ENCODE measurements at regions not wholly inside any gene's neighbourhood (a gene's known extent, or its start where the extent isn't known, plus 50 kb on each side); places are given as distances from the start of the nearest gene placed in this dataset.

DNA sequence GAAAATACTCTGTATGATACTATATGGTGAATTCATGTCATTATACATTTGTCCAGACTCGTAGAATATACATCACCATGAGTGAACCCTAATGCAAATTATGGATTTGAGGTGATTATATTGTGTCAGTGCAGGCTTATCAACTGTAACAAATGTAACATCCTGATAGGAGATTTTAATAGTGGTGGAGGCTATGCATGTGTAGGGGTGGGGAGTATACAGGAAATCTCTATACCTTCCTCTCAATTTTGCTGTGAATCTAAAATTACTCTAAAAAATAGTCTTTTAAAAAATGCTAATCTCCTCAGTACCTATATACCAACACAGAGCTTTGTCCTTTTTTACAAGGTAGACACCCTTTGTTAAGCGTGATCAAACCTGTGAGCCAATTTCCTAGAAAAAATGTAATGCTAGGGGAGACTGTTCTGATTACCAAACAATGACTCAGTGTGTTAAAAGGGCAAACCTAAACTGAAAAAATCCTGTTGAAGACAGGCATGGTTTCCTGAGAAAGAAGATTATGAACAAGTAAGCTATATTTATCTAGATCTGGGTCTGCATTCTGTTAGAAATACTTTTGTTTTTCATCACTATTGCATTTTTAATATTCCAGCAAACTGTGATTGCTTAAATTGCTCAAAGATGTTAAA is 170.9 kb downstream of the DUSP6 start:
- H3K9me3 Mint-ChIP-seq (ENCODE audit: unreplicated experiment): no peaks in the 10 kb centered on the region
- ChIA-PET CTCF (no interaction called here), POLR2A (no interaction called here)
- no peak overlapping the region for H3K4me3 Mint-ChIP-seq (ENCODE audit: unreplicated experiment)
- Histone ChIP-seq H3K4me1 (no peaks in the 10 kb centered on the region; the same call in 1 of the 2 replicates), H3K36me3 (ENCODE audit: control insufficient read depth, insufficient read depth, low read length) (no peaks in the 10 kb centered on the region), H3K4me3 (ENCODE audit: low read depth, low read length) (no peak overlapping the region), H3K9me3 (no peaks in the 10 kb centered on the region), H3K27me3 (replicated peaks; ENCODE audit: control insufficient read depth, insufficient read depth, low read length) (no peaks in the 10 kb centered on the region)
- H3K27ac Mint-ChIP-seq (ENCODE audit: unreplicated experiment): no peak overlapping the region
- no peaks in the 10 kb centered on the region for H3K36me3 Mint-ChIP-seq (ENCODE audit: insufficient read depth, unreplicated experiment)
- H3K27me3 Mint-ChIP-seq (ENCODE audit: insufficient read depth, unreplicated experiment): no peaks in the 10 kb centered on the region
- no TSS peak for BruUV-seq (replicated peaks)
- intact Hi-C loops (cut with micrococcal nuclease; ENCODE audit: unreplicated experiment): no loop called here
- no peak for DNase-seq
- no peaks in the 10 kb centered on the region for H3K4me1 Mint-ChIP-seq (ENCODE audit: low read depth, unreplicated experiment)
- TF ChIP-seq, protein P1, sequence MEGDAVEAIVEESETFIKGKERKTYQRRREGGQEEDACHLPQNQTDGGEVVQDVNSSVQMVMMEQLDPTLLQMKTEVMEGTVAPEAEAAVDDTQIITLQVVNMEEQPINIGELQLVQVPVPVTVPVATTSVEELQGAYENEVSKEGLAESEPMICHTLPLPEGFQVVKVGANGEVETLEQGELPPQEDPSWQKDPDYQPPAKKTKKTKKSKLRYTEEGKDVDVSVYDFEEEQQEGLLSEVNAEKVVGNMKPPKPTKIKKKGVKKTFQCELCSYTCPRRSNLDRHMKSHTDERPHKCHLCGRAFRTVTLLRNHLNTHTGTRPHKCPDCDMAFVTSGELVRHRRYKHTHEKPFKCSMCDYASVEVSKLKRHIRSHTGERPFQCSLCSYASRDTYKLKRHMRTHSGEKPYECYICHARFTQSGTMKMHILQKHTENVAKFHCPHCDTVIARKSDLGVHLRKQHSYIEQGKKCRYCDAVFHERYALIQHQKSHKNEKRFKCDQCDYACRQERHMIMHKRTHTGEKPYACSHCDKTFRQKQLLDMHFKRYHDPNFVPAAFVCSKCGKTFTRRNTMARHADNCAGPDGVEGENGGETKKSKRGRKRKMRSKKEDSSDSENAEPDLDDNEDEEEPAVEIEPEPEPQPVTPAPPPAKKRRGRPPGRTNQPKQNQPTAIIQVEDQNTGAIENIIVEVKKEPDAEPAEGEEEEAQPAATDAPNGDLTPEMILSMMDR (IDR thresholded peaks at IDR 0.05; ENCODE audit: insufficient read depth in 1 of 2, low read depth in 1 of 2, low read length in 1 of 2, severe bottlenecking in 1 of 2, unreplicated experiment in 1 of 2): no peak

DNA sequence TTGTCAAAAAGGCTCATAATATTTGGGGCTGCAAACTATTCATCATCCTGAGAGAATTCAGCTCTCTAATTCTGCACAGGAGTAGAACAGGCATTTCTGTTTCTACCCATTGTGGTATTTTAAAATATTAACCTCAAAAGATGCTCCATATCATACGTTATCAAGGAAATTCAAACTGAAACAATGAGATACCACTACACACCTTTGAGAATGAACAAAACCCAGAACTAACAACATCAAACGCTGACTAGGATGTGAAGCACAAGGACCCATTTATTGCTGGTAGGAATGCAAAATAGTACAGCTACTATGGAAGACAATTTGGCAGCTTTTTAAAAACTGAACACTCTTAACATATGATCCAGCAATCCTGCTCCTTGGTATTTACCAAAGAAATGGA is 171.8 kb downstream of the DUSP6 start:
- TF ChIP-seq, protein P1 (IDR thresholded peaks at IDR 0.05; ENCODE audit: insufficient read depth in 1 of 2, low read depth in 1 of 2, low read length in 1 of 2, severe bottlenecking in 1 of 2, unreplicated experiment in 1 of 2): no peak
- Mint-ChIP-seq H3K27me3 (ENCODE audit: insufficient read depth, unreplicated experiment) (no peaks in the 10 kb centered on the region), H3K4me1 (ENCODE audit: low read depth, unreplicated experiment) (no peaks in the 10 kb centered on the region), H3K4me3 (ENCODE audit: unreplicated experiment) (no peak overlapping the region), H3K27ac (ENCODE audit: unreplicated experiment) (no peak overlapping the region), H3K9me3 (ENCODE audit: unreplicated experiment) (no peaks in the 10 kb centered on the region), H3K36me3 (ENCODE audit: insufficient read depth, unreplicated experiment) (no peaks in the 10 kb centered on the region)
- intact Hi-C loops (cut with micrococcal nuclease; ENCODE audit: unreplicated experiment): no loop called here
- H3K4me1 ChIP-seq: no peaks in the 10 kb centered on the region; the same call in 1 of the 2 replicates
- ChIA-PET CTCF (no interaction called here), POLR2A (interaction anchor here (0.6 kb wide), 1 partner anchor 142 kb away, joined by 3 read pairs; no protein-coding TSS in a partner anchor)
- no peaks in the 10 kb centered on the region for H3K36me3 ChIP-seq (ENCODE audit: control insufficient read depth, insufficient read depth, low read length)
- no TSS peak for BruUV-seq (replicated peaks)
- H3K27me3 ChIP-seq (replicated peaks; ENCODE audit: control insufficient read depth, insufficient read depth, low read length): no peaks in the 10 kb centered on the region
- DNase-seq: no peak
- no peak overlapping the region for H3K4me3 ChIP-seq (ENCODE audit: low read depth, low read length)
- no peaks in the 10 kb centered on the region for H3K9me3 ChIP-seq

DNA sequence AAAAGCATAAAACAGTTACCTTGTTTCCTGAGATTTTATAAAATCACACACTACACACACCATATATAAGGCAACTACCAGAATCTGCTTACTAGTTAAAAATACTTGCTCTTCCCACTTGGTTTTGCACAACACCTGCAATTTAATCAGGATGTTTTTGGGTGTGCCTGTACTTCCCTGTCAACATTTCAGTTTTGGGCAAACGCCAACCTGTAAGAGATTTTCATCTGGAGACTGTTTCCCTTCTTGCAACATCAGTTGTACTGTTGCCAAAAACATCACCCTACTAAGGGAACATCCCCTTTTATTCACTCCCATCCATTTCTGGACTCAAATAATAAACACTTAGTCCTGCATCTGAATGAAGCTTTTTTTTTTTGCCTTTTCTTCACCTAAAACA is 172.3 kb downstream of the DUSP6 start:
- H3K4me1 ChIP-seq: no peaks in the 10 kb centered on the region; the same call in 1 of the 2 replicates
- ChIA-PET POLR2A (interaction anchor here (0.6 kb wide), 1 partner anchor 236 kb away, joined by 3 read pairs; no protein-coding TSS in a partner anchor), CTCF (no interaction called here)
- no peaks in the 10 kb centered on the region for H3K27me3 ChIP-seq (replicated peaks; ENCODE audit: control insufficient read depth, insufficient read depth, low read length)
- Mint-ChIP-seq H3K36me3 (ENCODE audit: insufficient read depth, unreplicated experiment) (no peaks in the 10 kb centered on the region), H3K4me1 (ENCODE audit: low read depth, unreplicated experiment) (no peaks in the 10 kb centered on the region), H3K27ac (ENCODE audit: unreplicated experiment) (no peak overlapping the region), H3K4me3 (ENCODE audit: unreplicated experiment) (no peak overlapping the region), H3K27me3 (ENCODE audit: insufficient read depth, unreplicated experiment) (no peaks in the 10 kb centered on the region), H3K9me3 (ENCODE audit: unreplicated experiment) (no peaks in the 10 kb centered on the region)
- TF ChIP-seq, protein P1 (IDR thresholded peaks at IDR 0.05; ENCODE audit: insufficient read depth in 1 of 2, low read depth in 1 of 2, low read length in 1 of 2, severe bottlenecking in 1 of 2, unreplicated experiment in 1 of 2): no peak
- H3K36me3 ChIP-seq (ENCODE audit: control insufficient read depth, insufficient read depth, low read length): no peaks in the 10 kb centered on the region
- no peak for DNase-seq
- no peak overlapping the region for H3K4me3 ChIP-seq (ENCODE audit: low read depth, low read length)
- no TSS peak for BruUV-seq (replicated peaks)
- intact Hi-C loops (cut with micrococcal nuclease; ENCODE audit: unreplicated experiment): no loop called here
- H3K9me3 ChIP-seq: no peaks in the 10 kb centered on the region

Data from Caco-2 (cell line).